ENCODE measurements at regions not wholly inside any gene's neighbourhood (a gene's known extent, or its start where the extent isn't known, plus 50 kb on each side); places are given as distances from the start of the nearest gene placed in this dataset.

- TF ChIP-seq CTCF (IDR thresholded peaks at IDR 0.05): no peak
- intact Hi-C loops (cut with DNase I): no loop called here
- no peak for DNase-seq
- Histone ChIP-seq H3K27me3 (no peaks in the 10 kb centered on the region), H3K4me3 (no peak overlapping the region), H3K27ac (no peak overlapping the region), H3K4me1 (no peaks in the 10 kb centered on the region), H3K36me3 (no peaks in the 10 kb centered on the region), H3K9me3 (peaks cover 0 to 5% of the 10 kb centered on the region in 2 donors)
- ATAC-seq: no peak
Measured at GRCh38 chr18:57286949-57287348, 65.4 kb upstream of the ST8SIA3 start.

- no peaks in the 10 kb centered on the region for H3K27me3 ChIP-seq
- DNase-seq: no peak
- no peaks in the 10 kb centered on the region for H3K4me1 ChIP-seq
- H3K4me3 ChIP-seq: no peak overlapping the region
- peaks cover 0 to 5% of the 10 kb centered on the region in 2 donors for H3K9me3 ChIP-seq
- no peak for ATAC-seq
- no peaks in the 10 kb centered on the region for H3K36me3 ChIP-seq
- TF ChIP-seq CTCF (IDR thresholded peaks at IDR 0.05): no peak
- no peak overlapping the region for H3K27ac ChIP-seq
- intact Hi-C loops (cut with DNase I): no loop called here
Measured at GRCh38 chr18:57287766-57288165, 64.6 kb upstream of the ST8SIA3 start.

- intact Hi-C loops (cut with DNase I): no loop called here
- H3K36me3 ChIP-seq: no peaks in the 10 kb centered on the region
- H3K4me3 ChIP-seq: no peak overlapping the region
- H3K9me3 ChIP-seq: peaks cover 0 to under 1% of the 10 kb centered on the region in 2 donors
- no peaks in the 10 kb centered on the region for H3K27me3 ChIP-seq
- H3K4me1 ChIP-seq: no peaks in the 10 kb centered on the region
- no peak for TF ChIP-seq CTCF (IDR thresholded peaks at IDR 0.05)
- no peak overlapping the region for H3K27ac ChIP-seq
- ATAC-seq (no peak), DNase-seq (no peak)
Measured at GRCh38 chr18:57294547-57294946, 57.8 kb upstream of the ST8SIA3 start.

GRCh38 chr18:57296336-57296735 lies 56.0 kb upstream of the ST8SIA3 start:
- Histone ChIP-seq H3K27ac (no peak overlapping the region), H3K27me3 (no peaks in the 10 kb centered on the region), H3K36me3 (no peaks in the 10 kb centered on the region), H3K4me1 (no peaks in the 10 kb centered on the region), H3K9me3 (no peaks in the 10 kb centered on the region), H3K4me3 (no peak overlapping the region)
- no peak for TF ChIP-seq CTCF (IDR thresholded peaks at IDR 0.05)
- ATAC-seq: no peak
- intact Hi-C loops (cut with DNase I): no loop called here
- DNase-seq: no peak

GRCh38 chr18:57297306-57297705 lies 55.1 kb upstream of the ST8SIA3 start:
- DNase-seq (no peak), ATAC-seq (no peak)
- Histone ChIP-seq H3K4me1 (no peaks in the 10 kb centered on the region), H3K4me3 (no peak overlapping the region), H3K27ac (no peak overlapping the region), H3K27me3 (peaks cover 0 to 7% of the 10 kb centered on the region in 2 donors), H3K36me3 (no peaks in the 10 kb centered on the region), H3K9me3 (no peaks in the 10 kb centered on the region)
- TF ChIP-seq CTCF (IDR thresholded peaks at IDR 0.05): no peak
- intact Hi-C loops (cut with DNase I): no loop called here

Data from left lung (tissue), 4 donors.